OCI-LY1 (cell line): ENCODE measurements at regions not wholly inside any gene's neighbourhood (a gene's known extent, or its start where the extent isn't known, plus 50 kb on each side); places are given as distances from the start of the nearest gene placed in this dataset.
"Not testable (repeated sequence)": the region's sequence is repeated elsewhere in the genome, so short reads cannot be mapped to it uniquely, and the experiment has no call there.

Source experiments
- H2AFZ ChIP-seq: fragments of 200-600 bp; sonication (generic), shearing (Covaris generic); 2 replicates; pipeline ENCODE4 v1.6.0; 2014; ENCODE audit warnings: antibody characterized with exemption, mild to moderate bottlenecking, low read length
- H3F3A ChIP-seq: fragments of 200-600 bp; sonication (generic), shearing (Covaris generic); 2 replicates; pipeline ENCODE4 v1.6.0; 2014; ENCODE audit warnings: mild to moderate bottlenecking, antibody characterized with exemption, low read length, moderate library complexity; ENCODE audit not compliant: insufficient read depth
- H3K27ac ChIP-seq: fragments of 200-600 bp; sonication (generic); 2 replicates; pipeline ENCODE4 v1.5.1; 2014; ENCODE audit warnings: low read length, mixed run types, mild to moderate bottlenecking, low read depth; ENCODE audit not compliant: poor library complexity, severe bottlenecking
- H3K27me3 ChIP-seq: fragments of 200-600 bp; sonication (generic); 2 replicates; pipeline ENCODE4 v1.6.0; 2014; ENCODE audit warnings: antibody characterized with exemption, mild to moderate bottlenecking, low read length, moderate library complexity; ENCODE audit not compliant: insufficient read depth
- H3K36me3 ChIP-seq: fragments of 200-600 bp; sonication (generic); 2 replicates; pipeline ENCODE4 v1.6.1; 2014; ENCODE audit warnings: mild to moderate bottlenecking, antibody characterized with exemption, low read length, moderate library complexity, mixed read lengths; ENCODE audit not compliant: insufficient read depth
- H3K4me1 ChIP-seq: fragments of 200-600 bp; sonication (generic); 2 replicates; pipeline ENCODE4 v1.5.1; 2014; ENCODE audit warnings: mild to moderate bottlenecking, low read length, moderate library complexity; ENCODE audit not compliant: insufficient read depth, severe bottlenecking
- H3K4me2 ChIP-seq: fragments of 200-600 bp; sonication (generic), shearing (Covaris generic); 2 replicates; pipeline ENCODE4 v1.6.1; 2014; ENCODE audit warnings: low read length
- H3K4me3 ChIP-seq: fragments of 200-600 bp; sonication (generic); 2 replicates; pipeline ENCODE4 v1.5.1; 2014; ENCODE audit warnings: low read length, low read depth, mild to moderate bottlenecking, mixed read lengths; ENCODE audit not compliant: poor library complexity, severe bottlenecking
- H3K79me2 ChIP-seq: fragments of 200-600 bp; shearing (Covaris generic); 2 replicates; pipeline ENCODE4 v1.6.1; 2016; ENCODE audit warnings: mixed run types, low read length, mixed read lengths; ENCODE audit not compliant: insufficient read depth
- H3K9ac ChIP-seq: fragments of 200-600 bp; sonication (generic), shearing (Covaris generic); 2 replicates; pipeline ENCODE4 v1.6.1; 2014; ENCODE audit warnings: mild to moderate bottlenecking, low read length, mixed read lengths
- H3K9me2 ChIP-seq: fragments of 200-600 bp; sonication (generic), shearing (Covaris generic); 2 replicates; pipeline ENCODE4 v1.6.1; 2014; ENCODE audit warnings: low read depth, mild to moderate bottlenecking, low read length, mixed read lengths
- H3K9me3 ChIP-seq: fragments of 200-600 bp; shearing (Covaris generic); 2 replicates; pipeline ENCODE4 v1.6.1; 2014; ENCODE audit warnings: low read length, mixed read lengths
- H4K20me1 ChIP-seq: fragments of 200-600 bp; sonication (generic), shearing (Covaris generic); 2 replicates; pipeline ENCODE4 v1.6.0; 2016; ENCODE audit warnings: mild to moderate bottlenecking, low read length; ENCODE audit not compliant: insufficient read depth
- CTCF ChIP-seq: fragments of 200-600 bp; sonication (generic), shearing (Covaris generic); IDR thresholded peaks from 2 replicates; pipeline ENCODE4 v1.5.1; 2017; ENCODE audit warnings: mild to moderate bottlenecking, antibody characterized with exemption, low read length, moderate library complexity, mixed read lengths
- EZH2 ChIP-seq: fragments of 200-600 bp; sonication (generic), shearing (Covaris generic); IDR thresholded peaks from 2 replicates; pipeline ENCODE4 v1.8.0; 2017; ENCODE audit warnings: borderline replicate concordance, mixed run types, mild to moderate bottlenecking, antibody characterized with exemption, low read length, moderate library complexity, mixed read lengths

GRCh38 chr4:163694385-163694784 is 199.9 kb downstream of the TMA16 start:
- Histone ChIP-seq H4K20me1 (no peaks in the 10 kb centered on the region), H3K4me3 (no peak overlapping the region), H3F3A (no peaks in the 10 kb centered on the region), H3K36me3 (no peaks in the 10 kb centered on the region), H3K27me3 (no peaks in the 10 kb centered on the region), H3K9me2 (no peaks in the 10 kb centered on the region), H3K79me2 (no peaks in the 10 kb centered on the region), H3K4me1 (no peaks in the 10 kb centered on the region), H3K9ac (no peak overlapping the region), H2AFZ (no peak overlapping the region), H3K9me3 (no peaks in the 10 kb centered on the region), H3K4me2 (no peak overlapping the region), H3K27ac (no peak overlapping the region)
- TF ChIP-seq EZH2 (no peak), CTCF (no peak)

- no peak overlapping the region for H3K27ac ChIP-seq
- H3F3A ChIP-seq = no peaks in the 10 kb centered on the region
- H3K4me3 ChIP-seq = no peak overlapping the region
- no peaks in the 10 kb centered on the region for H3K36me3 ChIP-seq
- H3K4me1 ChIP-seq = no peaks in the 10 kb centered on the region
- H3K4me2 ChIP-seq = no peak overlapping the region
- H3K79me2 ChIP-seq = no peaks in the 10 kb centered on the region
- no peaks in the 10 kb centered on the region for H3K27me3 ChIP-seq
- no peaks in the 10 kb centered on the region for H4K20me1 ChIP-seq
- no peak overlapping the region for H2AFZ ChIP-seq
- H3K9me2 ChIP-seq = no peaks in the 10 kb centered on the region
- H3K9ac ChIP-seq = no peak overlapping the region
- no peaks in the 10 kb centered on the region for H3K9me3 ChIP-seq
- TF ChIP-seq EZH2 = no peak
- no peak for TF ChIP-seq CTCF
These were observed 202.6 kb downstream of the TMA16 start for GRCh38 chr4:163697121-163697520.

GRCh38 chr4:163700383-163700782 is 205.9 kb downstream of the TMA16 start:
- H2AFZ ChIP-seq, H3F3A ChIP-seq, H3K9ac ChIP-seq, H3K79me2 ChIP-seq, H4K20me1 ChIP-seq, H3K4me2 ChIP-seq, H3K4me1 ChIP-seq, H3K4me3 ChIP-seq, H3K9me2 ChIP-seq, H3K9me3 ChIP-seq, H3K36me3 ChIP-seq, H3K27ac ChIP-seq, H3K27me3 ChIP-seq: not testable (repeated sequence)

GRCh38 chr4:163701916-163702315 is 207.4 kb downstream of the TMA16 start:
- H3K9me3 ChIP-seq = no peaks in the 10 kb centered on the region
- no peak overlapping the region for H3K4me2 ChIP-seq
- H4K20me1 ChIP-seq = no peaks in the 10 kb centered on the region
- no peaks in the 10 kb centered on the region for H3K36me3 ChIP-seq
- no peaks in the 10 kb centered on the region for H3K79me2 ChIP-seq
- TF ChIP-seq EZH2 = no peak
- no peak for TF ChIP-seq CTCF
- H3K4me1 ChIP-seq = no peaks in the 10 kb centered on the region
- no peak overlapping the region for H3K4me3 ChIP-seq
- H3K27me3 ChIP-seq = no peaks in the 10 kb centered on the region
- no peak overlapping the region for H3K27ac ChIP-seq
- H3K9ac ChIP-seq = no peak overlapping the region
- H3K9me2 ChIP-seq = no peaks in the 10 kb centered on the region; the same call in 1 of the 2 replicates
- H3F3A ChIP-seq = no peaks in the 10 kb centered on the region
- H2AFZ ChIP-seq = no peak overlapping the region
